K562 (cell line): ENCODE measurements at regions not wholly inside any gene's neighbourhood (a gene's known extent, or its start where the extent isn't known, plus 50 kb on each side); places are given as distances from the start of the nearest gene placed in this dataset.

ENCODE experiments used
- CBX2 ChIP-seq: fragments of 200-600 bp; sonication (generic); IDR thresholded peaks from one replicate; pipeline ENCODE4 v1.6.1; 2012; ENCODE audit warnings: mild to moderate bottlenecking, low read length, inconsistent platforms; ENCODE audit not compliant: insufficient read depth, poor library complexity, severe bottlenecking
- NCOA4 ChIP-seq: fragments of 450-650 bp; IDR thresholded peaks from 2 replicates; pipeline ENCODE4 v1.6.1; 2018; ENCODE audit warnings: mild to moderate bottlenecking; ENCODE audit not compliant: partially characterized antibody
- RBM25 ChIP-seq: fragments of 200-400 bp; formaldehyde crosslinking; IDR thresholded peaks from 2 replicates; pipeline ENCODE4 v1.6.1; 2018; ENCODE audit warnings: low read length, low read depth, moderate library complexity; ENCODE audit not compliant: severe bottlenecking
- ZNF133 ChIP-seq: fragments of 250-450 bp; sonication (Bioruptor Pico); IDR thresholded peaks from 2 replicates; pipeline ENCODE4 v1.4.0; 2020; ENCODE audit warnings: mild to moderate bottlenecking
- ZNF57 ChIP-seq: fragments of 450-650 bp; formaldehyde crosslinking; IDR thresholded peaks from 2 replicates; pipeline ENCODE4 v1.4.0; 2020; ENCODE audit warnings: mild to moderate bottlenecking, moderate library complexity
- ZNF668 ChIP-seq: fragments of 250-450 bp; sonication (Bioruptor Pico); IDR thresholded peaks from 2 replicates; pipeline ENCODE4 v1.8.0; 2022; ENCODE audit warnings: mild to moderate bottlenecking, inconsistent platforms
- TF ChIP-seq, protein P1 (sequence below), 2 experiments: fragments of 450-650 bp in 1 of 2; sonication (generic) in 1 of 2; formaldehyde crosslinking in 1 of 2; IDR thresholded peaks; 2 replicates each; pipeline versions ENCODE4 v1.7.1 to v1.9.0; 2016 to 2022; ENCODE audit warnings: inconsistent platforms in 1 of 2, mild to moderate bottlenecking in 1 of 2, missing genetic modification reagents in 1 of 2
- TF ChIP-seq, protein P2 (sequence below): fragments of 450-650 bp; formaldehyde crosslinking; IDR thresholded peaks from 2 replicates; pipeline ENCODE4 v1.4.0; 2020; ENCODE audit warnings: mild to moderate bottlenecking, moderate library complexity
- TF ChIP-seq, protein P3 (sequence below): sonication (generic); formaldehyde crosslinking; IDR thresholded peaks from 2 replicates; pipeline ENCODE4 v1.8.1; 2023; ENCODE audit warnings: mild to moderate bottlenecking, missing genetic modification reagents
- TF ChIP-seq, protein P4 (sequence below): sonication (generic); formaldehyde crosslinking; IDR thresholded peaks from 2 replicates; pipeline ENCODE4 v1.8.1; 2023; ENCODE audit warnings: mild to moderate bottlenecking, missing genetic modification reagents

DNA sequence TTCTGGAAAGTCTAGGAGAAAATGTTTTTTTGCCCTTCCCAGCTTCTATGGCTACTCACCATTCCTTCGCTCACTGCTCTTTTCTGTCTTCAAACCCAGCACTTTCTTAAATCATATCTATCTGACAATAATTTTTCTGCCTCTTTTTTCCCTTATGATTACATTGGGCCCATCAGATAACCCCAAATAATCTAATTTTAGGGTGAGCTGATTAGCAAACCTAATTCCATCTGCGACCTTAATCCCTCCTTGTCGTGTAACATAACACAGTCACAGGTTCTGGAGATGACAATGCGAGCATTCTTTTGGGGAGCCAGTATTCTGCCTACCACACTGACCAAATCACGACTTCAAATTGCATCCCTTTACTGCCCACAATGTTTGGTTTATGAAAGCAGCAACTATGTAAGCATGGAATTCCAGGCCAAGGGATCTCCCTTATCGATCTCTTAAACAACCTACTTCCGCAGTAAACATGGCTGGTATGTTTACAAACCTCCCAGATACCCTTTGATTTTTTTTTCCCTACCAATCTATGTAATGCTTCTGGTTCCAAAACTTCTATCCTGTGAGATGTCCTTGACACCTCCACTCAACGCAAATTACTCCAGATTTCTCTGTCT, 2122.2 kb downstream of the MAT2B start (continued):
- TF ChIP-seq, protein P1, sequence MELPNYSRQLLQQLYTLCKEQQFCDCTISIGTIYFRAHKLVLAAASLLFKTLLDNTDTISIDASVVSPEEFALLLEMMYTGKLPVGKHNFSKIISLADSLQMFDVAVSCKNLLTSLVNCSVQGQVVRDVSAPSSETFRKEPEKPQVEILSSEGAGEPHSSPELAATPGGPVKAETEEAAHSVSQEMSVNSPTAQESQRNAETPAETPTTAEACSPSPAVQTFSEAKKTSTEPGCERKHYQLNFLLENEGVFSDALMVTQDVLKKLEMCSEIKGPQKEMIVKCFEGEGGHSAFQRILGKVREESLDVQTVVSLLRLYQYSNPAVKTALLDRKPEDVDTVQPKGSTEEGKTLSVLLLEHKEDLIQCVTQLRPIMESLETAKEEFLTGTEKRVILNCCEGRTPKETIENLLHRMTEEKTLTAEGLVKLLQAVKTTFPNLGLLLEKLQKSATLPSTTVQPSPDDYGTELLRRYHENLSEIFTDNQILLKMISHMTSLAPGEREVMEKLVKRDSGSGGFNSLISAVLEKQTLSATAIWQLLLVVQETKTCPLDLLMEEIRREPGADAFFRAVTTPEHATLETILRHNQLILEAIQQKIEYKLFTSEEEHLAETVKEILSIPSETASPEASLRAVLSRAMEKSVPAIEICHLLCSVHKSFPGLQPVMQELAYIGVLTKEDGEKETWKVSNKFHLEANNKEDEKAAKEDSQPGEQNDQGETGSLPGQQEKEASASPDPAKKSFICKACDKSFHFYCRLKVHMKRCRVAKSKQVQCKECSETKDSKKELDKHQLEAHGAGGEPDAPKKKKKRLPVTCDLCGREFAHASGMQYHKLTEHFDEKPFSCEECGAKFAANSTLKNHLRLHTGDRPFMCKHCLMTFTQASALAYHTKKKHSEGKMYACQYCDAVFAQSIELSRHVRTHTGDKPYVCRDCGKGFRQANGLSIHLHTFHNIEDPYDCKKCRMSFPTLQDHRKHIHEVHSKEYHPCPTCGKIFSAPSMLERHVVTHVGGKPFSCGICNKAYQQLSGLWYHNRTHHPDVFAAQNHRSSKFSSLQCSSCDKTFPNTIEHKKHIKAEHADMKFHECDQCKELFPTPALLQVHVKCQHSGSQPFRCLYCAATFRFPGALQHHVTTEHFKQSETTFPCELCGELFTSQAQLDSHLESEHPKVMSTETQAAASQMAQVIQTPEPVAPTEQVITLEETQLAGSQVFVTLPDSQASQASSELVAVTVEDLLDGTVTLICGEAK (IDR thresholded peaks at IDR 0.05) = no peak
- TF ChIP-seq, protein P1 (CRISPR knock-in tag; IDR thresholded peaks at IDR 0.05) = no peak
- TF ChIP-seq, protein P2, sequence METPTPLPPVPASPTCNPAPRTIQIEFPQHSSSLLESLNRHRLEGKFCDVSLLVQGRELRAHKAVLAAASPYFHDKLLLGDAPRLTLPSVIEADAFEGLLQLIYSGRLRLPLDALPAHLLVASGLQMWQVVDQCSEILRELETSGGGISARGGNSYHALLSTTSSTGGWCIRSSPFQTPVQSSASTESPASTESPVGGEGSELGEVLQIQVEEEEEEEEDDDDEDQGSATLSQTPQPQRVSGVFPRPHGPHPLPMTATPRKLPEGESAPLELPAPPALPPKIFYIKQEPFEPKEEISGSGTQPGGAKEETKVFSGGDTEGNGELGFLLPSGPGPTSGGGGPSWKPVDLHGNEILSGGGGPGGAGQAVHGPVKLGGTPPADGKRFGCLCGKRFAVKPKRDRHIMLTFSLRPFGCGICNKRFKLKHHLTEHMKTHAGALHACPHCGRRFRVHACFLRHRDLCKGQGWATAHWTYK (CRISPR knock-in tag) = no peak
- TF ChIP-seq, protein P3, sequence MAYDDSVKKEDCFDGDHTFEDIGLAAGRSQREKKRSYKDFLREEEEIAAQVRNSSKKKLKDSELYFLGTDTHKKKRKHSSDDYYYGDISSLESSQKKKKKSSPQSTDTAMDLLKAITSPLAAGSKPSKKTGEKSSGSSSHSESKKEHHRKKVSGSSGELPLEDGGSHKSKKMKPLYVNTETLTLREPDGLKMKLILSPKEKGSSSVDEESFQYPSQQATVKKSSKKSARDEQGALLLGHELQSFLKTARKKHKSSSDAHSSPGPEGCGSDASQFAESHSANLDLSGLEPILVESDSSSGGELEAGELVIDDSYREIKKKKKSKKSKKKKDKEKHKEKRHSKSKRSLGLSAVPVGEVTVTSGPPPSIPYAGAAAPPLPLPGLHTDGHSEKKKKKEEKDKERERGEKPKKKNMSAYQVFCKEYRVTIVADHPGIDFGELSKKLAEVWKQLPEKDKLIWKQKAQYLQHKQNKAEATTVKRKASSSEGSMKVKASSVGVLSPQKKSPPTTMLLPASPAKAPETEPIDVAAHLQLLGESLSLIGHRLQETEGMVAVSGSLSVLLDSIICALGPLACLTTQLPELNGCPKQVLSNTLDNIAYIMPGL (CRISPR knock-in tag) = no peak
- TF ChIP-seq, protein P4, sequence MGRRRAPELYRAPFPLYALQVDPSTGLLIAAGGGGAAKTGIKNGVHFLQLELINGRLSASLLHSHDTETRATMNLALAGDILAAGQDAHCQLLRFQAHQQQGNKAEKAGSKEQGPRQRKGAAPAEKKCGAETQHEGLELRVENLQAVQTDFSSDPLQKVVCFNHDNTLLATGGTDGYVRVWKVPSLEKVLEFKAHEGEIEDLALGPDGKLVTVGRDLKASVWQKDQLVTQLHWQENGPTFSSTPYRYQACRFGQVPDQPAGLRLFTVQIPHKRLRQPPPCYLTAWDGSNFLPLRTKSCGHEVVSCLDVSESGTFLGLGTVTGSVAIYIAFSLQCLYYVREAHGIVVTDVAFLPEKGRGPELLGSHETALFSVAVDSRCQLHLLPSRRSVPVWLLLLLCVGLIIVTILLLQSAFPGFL = no peak
- TF ChIP-seq ZNF668 (CRISPR knock-in tag) (no peak), NCOA4 (no peak), ZNF57 (no peak), RBM25 (no peak), CBX2 (no peak), ZNF133 (CRISPR knock-in tag) (no peak)
